HEK293 (cell line): ENCODE measurements at regions not wholly inside any gene's neighbourhood (a gene's known extent, or its start where the extent isn't known, plus 50 kb on each side); places are given as distances from the start of the nearest gene placed in this dataset.

Experiments
- CTCF ChIP-seq: fragments of 450-650 bp; formaldehyde crosslinking; IDR thresholded peaks from 2 replicates; pipeline ENCODE4 v1.5.1; 2016; ENCODE audit warnings: missing biosample characterization, missing genetic modification characterization
- GLI4 ChIP-seq: fragments of 450-650 bp; formaldehyde crosslinking; IDR thresholded peaks from 2 replicates; pipeline ENCODE4 v1.5.1; 2016; ENCODE audit warnings: missing biosample characterization, missing genetic modification characterization
- PATZ1 ChIP-seq: fragments of 450-650 bp; formaldehyde crosslinking; IDR thresholded peaks from 2 replicates; pipeline ENCODE4 v1.5.1; 2016; ENCODE audit warnings: missing biosample characterization, missing genetic modification characterization
- ZFP41 ChIP-seq: fragments of 450-650 bp; formaldehyde crosslinking; IDR thresholded peaks from 2 replicates; pipeline ENCODE4 v1.5.1; 2016; ENCODE audit warnings: missing biosample characterization, missing genetic modification characterization, borderline replicate concordance
- ZIC2 ChIP-seq: fragments of 450-650 bp; formaldehyde crosslinking; IDR thresholded peaks from 2 replicates; pipeline ENCODE4 v1.5.1; 2016; ENCODE audit warnings: missing biosample characterization, missing genetic modification characterization
- ZNF174 ChIP-seq: fragments of 450-650 bp; formaldehyde crosslinking; IDR thresholded peaks from 2 replicates; pipeline ENCODE4 v1.5.0; 2017; ENCODE audit warnings: missing biosample characterization, mild to moderate bottlenecking, missing genetic modification characterization
- ZNF274 ChIP-seq, 2 experiments: fragments of 200-500 bp in 1 of 2; fragments of 450-650 bp in 1 of 2; sonication (Bioruptor generic) in 1 of 2; formaldehyde crosslinking in 1 of 2; IDR thresholded peaks; 2 replicates each; pipeline versions ENCODE4 v1.5.1 to v1.6.1; 2014 to 2016; ENCODE audit warnings: borderline replicate concordance in 1 of 2, inconsistent platforms in 1 of 2, low read length in 1 of 2, missing biosample characterization in 1 of 2, missing genetic modification characterization in 1 of 2
- ZNF76 ChIP-seq: fragments of 450-650 bp; formaldehyde crosslinking; IDR thresholded peaks from 2 replicates; pipeline ENCODE4; 2016; ENCODE audit warnings: low read depth, missing biosample characterization, missing genetic modification characterization, borderline replicate concordance

GRCh38 chr5:145294331-145294730, 540.8 kb downstream of the PRELID2 start:
- no peak for TF ChIP-seq ZFP41
- TF ChIP-seq ZIC2 (tag by site-specific recombination): no peak
- no peak for TF ChIP-seq CTCF
- TF ChIP-seq ZNF274 (IDR thresholded peaks at IDR 0.05; ENCODE audit: low read length): no peak
- TF ChIP-seq ZNF274 (tag by site-specific recombination; IDR thresholded peaks at IDR 0.05; ENCODE audit: borderline replicate concordance): no peak
- TF ChIP-seq PATZ1 (tag by site-specific recombination): no peak
- TF ChIP-seq ZNF76: no peak
- TF ChIP-seq GLI4 (tag by site-specific recombination): no peak
- no peak for TF ChIP-seq ZNF174 (tag by site-specific recombination)
